Vagina (tissue), 2 donors: ENCODE measurements at regions not wholly inside any gene's neighbourhood (a gene's known extent, or its start where the extent isn't known, plus 50 kb on each side); places are given as distances from the start of the nearest gene placed in this dataset.

Source experiments
- POLR2A ChIP-seq, 2 donors: fragments of 450-650 bp; IDR thresholded peaks; one replicate each; pipeline ENCODE4 v1.6.1; 2017; ENCODE audit warnings: antibody characterized with exemption in 2 of 2, mild to moderate bottlenecking in 2 of 2, moderate library complexity in 2 of 2
- POLR2AphosphoS5 ChIP-seq, 2 donors: sonication (generic); formaldehyde crosslinking; IDR thresholded peaks; one replicate each; pipeline ENCODE4 v1.9.0; 2017; ENCODE audit warnings: antibody characterized with exemption in 2 of 2, mild to moderate bottlenecking in 2 of 2, low read depth in 1 of 2; ENCODE audit not compliant: insufficient read depth in 1 of 2
- TF ChIP-seq, protein P1 (sequence below), 3 experiments: fragments of 450-650 bp in 2 of 3; fragments of 200-600 bp in 1 of 3; sonication (generic) in 1 of 3; IDR thresholded peaks; one replicate each; pipeline ENCODE4 v1.5.1; 2017 to 2019; ENCODE audit warnings: antibody characterized with exemption in 3 of 3, mild to moderate bottlenecking in 2 of 3, moderate library complexity in 2 of 3

- TF ChIP-seq, protein P1, sequence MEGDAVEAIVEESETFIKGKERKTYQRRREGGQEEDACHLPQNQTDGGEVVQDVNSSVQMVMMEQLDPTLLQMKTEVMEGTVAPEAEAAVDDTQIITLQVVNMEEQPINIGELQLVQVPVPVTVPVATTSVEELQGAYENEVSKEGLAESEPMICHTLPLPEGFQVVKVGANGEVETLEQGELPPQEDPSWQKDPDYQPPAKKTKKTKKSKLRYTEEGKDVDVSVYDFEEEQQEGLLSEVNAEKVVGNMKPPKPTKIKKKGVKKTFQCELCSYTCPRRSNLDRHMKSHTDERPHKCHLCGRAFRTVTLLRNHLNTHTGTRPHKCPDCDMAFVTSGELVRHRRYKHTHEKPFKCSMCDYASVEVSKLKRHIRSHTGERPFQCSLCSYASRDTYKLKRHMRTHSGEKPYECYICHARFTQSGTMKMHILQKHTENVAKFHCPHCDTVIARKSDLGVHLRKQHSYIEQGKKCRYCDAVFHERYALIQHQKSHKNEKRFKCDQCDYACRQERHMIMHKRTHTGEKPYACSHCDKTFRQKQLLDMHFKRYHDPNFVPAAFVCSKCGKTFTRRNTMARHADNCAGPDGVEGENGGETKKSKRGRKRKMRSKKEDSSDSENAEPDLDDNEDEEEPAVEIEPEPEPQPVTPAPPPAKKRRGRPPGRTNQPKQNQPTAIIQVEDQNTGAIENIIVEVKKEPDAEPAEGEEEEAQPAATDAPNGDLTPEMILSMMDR (IDR thresholded peaks at IDR 0.05): no peak
- TF ChIP-seq POLR2AphosphoS5 (IDR thresholded peaks at IDR 0.05; ENCODE audit: insufficient read depth in 1 of 2, low read depth in 1 of 2) (no peak), POLR2A (IDR thresholded peaks at IDR 0.05) (no peak)
Measured at GRCh38 chr4:165663411-165663810, 209.6 kb upstream of the TLL1 start.
